ENCODE measurements at regions not wholly inside any gene's neighbourhood (a gene's known extent, or its start where the extent isn't known, plus 50 kb on each side); places are given as distances from the start of the nearest gene placed in this dataset.

GRCh38 chr2:236747426-236747825 is 177.8 kb downstream of the ACKR3 start:
- TF ChIP-seq CTCF (IDR thresholded peaks at IDR 0.05; ENCODE audit: poor library complexity, severe bottlenecking) = no peak
- TF ChIP-seq EP300 (conservative IDR thresholded peaks at IDR 0.05; ENCODE audit: poor library complexity, severe bottlenecking) = no peak
- no peak for TF ChIP-seq EZH2 (IDR thresholded peaks at IDR 0.05; ENCODE audit: borderline replicate concordance, insufficient read depth, low read length, poor library complexity, severe bottlenecking)
- TF ChIP-seq MXI1 (conservative IDR thresholded peaks at IDR 0.05; ENCODE audit: poor library complexity, severe bottlenecking) = no peak
- no peak for TF ChIP-seq POLR2AphosphoS5 (IDR thresholded peaks at IDR 0.05)
- no peak for TF ChIP-seq TAF1 (IDR thresholded peaks at IDR 0.05; ENCODE audit: low read depth)

Measured in neural cell (in vitro differentiated cells).